Adipocyte (in vitro differentiated cells): ENCODE measurements at regions not wholly inside any gene's neighbourhood (a gene's known extent, or its start where the extent isn't known, plus 50 kb on each side); places are given as distances from the start of the nearest gene placed in this dataset.

Experiments used
- DNase-seq: peaks from one replicate; pipeline ENCODE4 v3.0.0-alpha.2; 2015; ENCODE audit warnings: low read depth
- H3K27me3 ChIP-seq: replicated peaks from 2 replicates; pipeline ENCODE4 v1.7.0; 2013; ENCODE audit warnings: mild to moderate bottlenecking, low read length, moderate library complexity; ENCODE audit not compliant: control insufficient read depth, insufficient read depth
- H3K36me3 ChIP-seq: 2 replicates; pipeline ENCODE4 v1.7.0; 2013; ENCODE audit warnings: low read length, mild to moderate bottlenecking, moderate library complexity; ENCODE audit not compliant: control insufficient read depth, insufficient read depth, severe bottlenecking
- H3K4me1 ChIP-seq: 2 replicates; pipeline ENCODE4 v1.7.0; 2013; ENCODE audit warnings: mild to moderate bottlenecking, low read length, moderate library complexity; ENCODE audit not compliant: control insufficient read depth, insufficient read depth
- H3K4me3 ChIP-seq: 2 replicates; pipeline ENCODE4 v1.7.0; 2013; ENCODE audit warnings: mild to moderate bottlenecking, low read length, moderate library complexity
- H3K9ac ChIP-seq: 2 replicates; pipeline ENCODE4 v1.7.0; 2013; ENCODE audit warnings: mild to moderate bottlenecking, low read length, moderate library complexity
- H3K9me3 ChIP-seq: 2 replicates; pipeline ENCODE4 v1.7.0; 2013; ENCODE audit warnings: mild to moderate bottlenecking, low read length, moderate library complexity; ENCODE audit not compliant: control insufficient read depth

DNA sequence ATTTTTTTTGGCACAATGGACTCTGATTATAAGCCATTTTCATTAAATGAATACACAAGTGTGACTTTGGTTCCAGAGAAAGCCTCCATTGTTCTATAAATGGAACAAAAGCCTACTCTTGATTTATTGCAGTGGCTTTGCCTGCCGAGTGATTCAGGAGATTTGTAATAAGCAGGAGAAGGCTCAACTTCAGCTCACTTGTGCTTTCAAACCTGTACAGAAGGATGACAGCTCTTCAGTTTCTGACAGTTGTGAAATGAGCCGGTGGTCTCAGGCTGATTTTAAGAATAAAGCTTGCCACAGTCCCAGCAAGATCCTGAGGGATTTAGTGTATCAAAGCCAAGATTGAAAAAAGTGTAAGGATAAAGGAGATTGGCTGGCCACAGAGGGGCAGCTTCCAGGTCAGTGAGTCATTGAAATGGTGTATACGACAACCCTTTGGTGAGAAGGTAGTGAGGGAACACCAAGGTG, 438.8 kb upstream of the TGFBR2 start:
- H3K27me3 ChIP-seq = no peaks in the 10 kb centered on the region
- DNase-seq = no peak
- no peak overlapping the region for H3K9ac ChIP-seq
- H3K4me1 ChIP-seq = peaks cover 16% of the 10 kb centered on the region
- no peaks in the 10 kb centered on the region for H3K36me3 ChIP-seq
- peaks cover 11% of the 10 kb centered on the region for H3K9me3 ChIP-seq
- H3K4me3 ChIP-seq = no peak overlapping the region

- Histone ChIP-seq H3K4me1 (peaks cover 9% of the 10 kb centered on the region), H3K9me3 (peaks cover 11% of the 10 kb centered on the region), H3K4me3 (no peak overlapping the region), H3K36me3 (no peaks in the 10 kb centered on the region), H3K27me3 (no peaks in the 10 kb centered on the region), H3K9ac (no peak overlapping the region)
- DNase-seq = no peak
Measured at GRCh38 chr3:30169487-30169886, 436.9 kb upstream of the TGFBR2 start.

DNA sequence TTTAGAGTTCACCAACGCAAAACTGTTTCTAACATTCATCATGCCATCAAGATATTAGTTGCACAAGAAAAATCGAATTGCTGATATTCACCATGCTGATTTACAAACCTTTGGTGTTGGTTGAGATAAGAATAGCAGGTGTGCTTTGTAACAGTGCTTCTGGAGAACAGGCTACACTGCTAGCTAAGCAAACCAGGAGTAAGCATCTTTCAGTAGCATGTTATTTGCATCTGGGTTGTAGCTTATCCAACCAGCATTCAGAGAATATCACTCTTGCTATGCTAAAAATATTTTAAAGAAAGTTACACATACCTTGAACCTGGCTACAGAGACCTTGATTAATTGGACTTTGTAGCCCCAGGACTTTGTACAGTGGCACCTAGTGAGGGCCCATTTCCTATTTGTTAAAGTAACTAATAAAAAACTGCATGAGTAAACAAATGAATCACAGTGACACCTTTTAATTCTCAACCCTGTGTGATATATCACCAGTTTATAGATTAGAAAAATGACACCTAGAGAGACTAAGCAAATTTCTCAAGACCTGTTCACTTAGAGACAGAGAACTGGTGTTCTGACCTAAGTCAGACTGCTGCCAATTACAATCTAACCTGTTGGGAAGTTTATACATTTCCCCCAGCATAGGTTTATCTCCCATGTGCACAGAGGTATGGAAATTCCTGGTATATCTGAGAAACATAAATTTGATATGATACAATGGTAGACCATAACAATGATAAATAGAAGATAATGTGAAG, 435.5 kb upstream of the TGFBR2 start:
- peaks cover 5% of the 10 kb centered on the region for H3K9me3 ChIP-seq
- no peaks in the 10 kb centered on the region for H3K27me3 ChIP-seq
- DNase-seq = no peak
- no peaks in the 10 kb centered on the region for H3K36me3 ChIP-seq
- H3K4me3 ChIP-seq = no peak overlapping the region
- no peak overlapping the region for H3K9ac ChIP-seq
- peaks cover 9% of the 10 kb centered on the region for H3K4me1 ChIP-seq

GRCh38 chr3:30174357-30174756, 432.0 kb upstream of the TGFBR2 start:
- H3K9me3 ChIP-seq = no peaks in the 10 kb centered on the region
- no peak for DNase-seq
- no peak overlapping the region for H3K9ac ChIP-seq
- no peak overlapping the region for H3K4me3 ChIP-seq
- no peaks in the 10 kb centered on the region for H3K36me3 ChIP-seq
- H3K4me1 ChIP-seq = no peaks in the 10 kb centered on the region
- no peaks in the 10 kb centered on the region for H3K27me3 ChIP-seq

- Histone ChIP-seq H3K4me3 (peak overlapping the region; percentile 71), H3K4me1 (peaks cover 22% of the 10 kb centered on the region), H3K9ac (peak overlapping the region; percentile 67), H3K36me3 (no peaks in the 10 kb centered on the region), H3K27me3 (no peaks in the 10 kb centered on the region), H3K9me3 (no peaks in the 10 kb centered on the region)
- no peak for DNase-seq
Measured at GRCh38 chr3:30180310-30181177, 425.9 kb upstream of the TGFBR2 start.

- Histone ChIP-seq H3K27me3 (no peaks in the 10 kb centered on the region), H3K4me3 (peak overlapping the region; percentile 71), H3K36me3 (no peaks in the 10 kb centered on the region), H3K4me1 (peaks cover 22% of the 10 kb centered on the region), H3K9me3 (no peaks in the 10 kb centered on the region), H3K9ac (peak overlapping the region; percentile 67)
- DNase-seq = no peak
Measured at GRCh38 chr3:30181178-30181465, 425.3 kb upstream of the TGFBR2 start.

DNA sequence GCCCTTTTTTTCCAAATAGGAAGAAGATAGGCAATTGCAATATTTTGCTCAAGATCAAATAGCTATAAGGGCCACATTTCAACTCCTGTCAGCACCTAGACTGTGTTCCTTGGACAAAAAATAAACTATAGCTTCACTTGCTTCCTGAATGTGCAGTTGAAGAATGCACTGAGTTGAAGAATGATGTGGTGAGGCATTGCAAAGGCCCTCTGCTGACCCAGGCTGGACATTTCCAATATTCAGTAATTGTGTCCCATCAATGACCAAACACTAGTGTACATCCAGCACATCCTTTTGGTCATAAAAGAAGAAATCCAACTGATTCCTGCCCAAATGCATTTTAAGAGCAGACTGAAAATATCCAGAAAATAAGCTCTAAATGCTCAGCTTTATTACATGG, 424.8 kb upstream of the TGFBR2 start:
- Histone ChIP-seq H3K36me3 (no peaks in the 10 kb centered on the region), H3K9me3 (no peaks in the 10 kb centered on the region), H3K9ac (no peak overlapping the region), H3K4me3 (no peak overlapping the region), H3K4me1 (peaks cover 22% of the 10 kb centered on the region), H3K27me3 (no peaks in the 10 kb centered on the region)
- no peak for DNase-seq

DNA sequence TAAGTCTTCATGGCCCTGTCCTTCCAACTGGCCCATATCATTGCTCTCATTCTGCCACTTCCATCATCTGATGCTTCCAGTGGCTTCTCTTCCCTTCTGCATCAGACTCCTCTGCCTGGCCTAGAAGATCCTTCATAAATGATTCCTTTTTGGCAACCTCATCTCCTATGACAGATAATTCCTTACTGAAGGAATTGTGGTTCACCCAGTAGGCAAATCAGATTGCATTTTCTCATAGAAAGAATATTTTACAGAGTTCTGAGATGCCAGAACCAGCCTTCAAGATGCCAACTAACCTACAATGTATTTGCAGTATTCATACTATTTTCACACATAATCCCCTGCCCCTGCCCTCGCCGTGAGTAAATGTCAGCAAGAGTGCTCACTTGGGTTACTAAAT, 423.0 kb upstream of the TGFBR2 start:
- Histone ChIP-seq H3K9ac (no peak overlapping the region), H3K36me3 (no peaks in the 10 kb centered on the region), H3K4me3 (no peak overlapping the region), H3K27me3 (no peaks in the 10 kb centered on the region), H3K4me1 (peaks cover 22% of the 10 kb centered on the region), H3K9me3 (no peaks in the 10 kb centered on the region)
- DNase-seq = no peak

DNA sequence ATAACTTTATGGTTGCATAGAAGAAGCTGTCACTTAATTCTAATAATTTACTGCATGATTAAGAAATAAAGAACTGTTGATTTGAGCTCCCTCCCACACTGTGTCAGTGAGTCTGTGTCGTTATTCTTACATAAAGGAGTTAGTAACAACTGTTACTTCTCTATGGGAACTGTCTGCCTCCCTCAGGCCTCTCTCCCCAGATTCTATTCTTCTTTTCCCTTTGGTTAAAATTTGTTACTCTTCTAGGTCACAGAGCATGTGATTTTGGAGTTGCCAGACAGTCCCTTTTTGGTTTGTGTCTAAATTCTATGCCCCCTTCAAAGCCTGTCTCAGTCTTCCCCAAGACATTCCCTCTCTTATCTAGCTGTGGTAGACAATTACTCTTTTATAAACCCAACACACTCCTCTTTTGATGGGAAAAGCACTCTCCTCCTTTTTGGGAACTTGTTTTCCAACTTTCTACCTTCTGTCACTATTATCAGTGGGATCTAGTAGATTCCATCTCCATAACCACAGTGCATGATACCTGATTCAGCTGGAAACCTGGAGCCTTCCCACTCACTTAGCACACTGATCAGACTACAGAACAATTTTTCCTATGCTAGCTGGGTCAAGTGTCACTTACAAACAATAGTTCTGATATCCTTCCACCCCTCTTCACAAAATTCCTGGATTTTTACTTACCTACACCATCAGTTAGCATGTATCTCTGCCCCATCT, 422.1 kb upstream of the TGFBR2 start:
- H3K27me3 ChIP-seq = no peaks in the 10 kb centered on the region
- DNase-seq = no peak
- H3K9me3 ChIP-seq = no peaks in the 10 kb centered on the region
- no peak overlapping the region for H3K9ac ChIP-seq
- peaks cover 22% of the 10 kb centered on the region for H3K4me1 ChIP-seq
- H3K4me3 ChIP-seq = no peak overlapping the region
- no peaks in the 10 kb centered on the region for H3K36me3 ChIP-seq

DNA sequence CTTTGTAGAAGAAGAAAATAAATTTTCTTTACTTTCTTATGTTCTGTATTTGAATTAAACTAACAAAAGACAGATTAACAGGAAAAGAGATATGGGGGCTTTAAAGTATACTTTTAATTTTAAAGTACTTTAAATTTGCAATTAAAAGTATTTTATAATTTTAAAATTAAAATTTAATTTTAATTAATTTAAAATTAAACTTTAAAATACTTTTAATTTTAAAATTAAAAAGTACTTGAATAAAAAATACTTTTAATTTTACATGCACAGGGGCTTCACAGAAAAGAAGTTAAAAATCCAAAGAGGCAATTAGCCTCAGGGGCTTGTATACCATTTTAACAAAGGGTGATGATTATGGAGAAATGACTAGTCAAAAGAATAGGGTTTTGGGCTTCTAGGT, 420.5 kb upstream of the TGFBR2 start:
- Histone ChIP-seq H3K27me3 (no peaks in the 10 kb centered on the region), H3K9ac (no peak overlapping the region), H3K9me3 (no peaks in the 10 kb centered on the region), H3K36me3 (no peaks in the 10 kb centered on the region), H3K4me3 (no peak overlapping the region), H3K4me1 (peaks cover 9% of the 10 kb centered on the region)
- no peak for DNase-seq

DNA sequence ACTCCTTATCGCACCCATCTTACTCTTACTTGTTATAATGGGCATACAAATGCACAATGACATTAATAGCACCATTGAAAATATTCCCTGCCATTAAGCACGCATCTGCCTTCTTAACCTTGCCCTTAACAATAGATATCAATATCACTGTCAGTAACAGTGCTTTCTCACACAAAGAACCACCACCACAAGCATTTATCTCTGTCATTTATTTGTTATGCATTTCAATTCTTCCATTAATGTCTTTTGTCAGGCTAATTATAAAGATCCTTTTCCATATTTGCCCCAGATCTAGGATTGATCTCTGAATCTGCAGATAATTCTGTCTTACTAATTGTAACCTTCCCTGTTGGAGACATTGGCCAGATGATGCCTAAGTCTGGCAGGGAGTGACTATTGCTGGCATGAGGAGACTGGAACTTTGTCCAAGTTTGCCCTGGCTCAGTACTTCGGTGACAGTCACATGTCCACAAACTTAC, 419.6 kb upstream of the TGFBR2 start:
- Histone ChIP-seq H3K9me3 (no peaks in the 10 kb centered on the region), H3K27me3 (no peaks in the 10 kb centered on the region), H3K36me3 (no peaks in the 10 kb centered on the region), H3K9ac (no peak overlapping the region), H3K4me3 (no peak overlapping the region), H3K4me1 (no peaks in the 10 kb centered on the region)
- DNase-seq = no peak
